Uterus (tissue), 2 donors: ENCODE measurements at regions not wholly inside any gene's neighbourhood (a gene's known extent, or its start where the extent isn't known, plus 50 kb on each side); places are given as distances from the start of the nearest gene placed in this dataset.

ENCODE experiments used
- POLR2A ChIP-seq, 2 donors: fragments of 450-650 bp; IDR thresholded peaks; one replicate each; pipeline ENCODE4 v1.6.1; 2016; ENCODE audit warnings: antibody characterized with exemption in 2 of 2, mild to moderate bottlenecking in 1 of 2, moderate library complexity in 1 of 2
- TF ChIP-seq, protein P1 (sequence below), 4 experiments: fragments of 200-600 bp in 2 of 4; fragments of 450-650 bp in 2 of 4; sonication (generic) in 2 of 4; IDR thresholded peaks; one replicate each; pipeline ENCODE4 v1.5.1; 2016 to 2019; ENCODE audit warnings: antibody characterized with exemption in 4 of 4, mild to moderate bottlenecking in 2 of 4, moderate library complexity in 1 of 4

- no peak for TF ChIP-seq POLR2A (IDR thresholded peaks at IDR 0.05)
- TF ChIP-seq, protein P1, sequence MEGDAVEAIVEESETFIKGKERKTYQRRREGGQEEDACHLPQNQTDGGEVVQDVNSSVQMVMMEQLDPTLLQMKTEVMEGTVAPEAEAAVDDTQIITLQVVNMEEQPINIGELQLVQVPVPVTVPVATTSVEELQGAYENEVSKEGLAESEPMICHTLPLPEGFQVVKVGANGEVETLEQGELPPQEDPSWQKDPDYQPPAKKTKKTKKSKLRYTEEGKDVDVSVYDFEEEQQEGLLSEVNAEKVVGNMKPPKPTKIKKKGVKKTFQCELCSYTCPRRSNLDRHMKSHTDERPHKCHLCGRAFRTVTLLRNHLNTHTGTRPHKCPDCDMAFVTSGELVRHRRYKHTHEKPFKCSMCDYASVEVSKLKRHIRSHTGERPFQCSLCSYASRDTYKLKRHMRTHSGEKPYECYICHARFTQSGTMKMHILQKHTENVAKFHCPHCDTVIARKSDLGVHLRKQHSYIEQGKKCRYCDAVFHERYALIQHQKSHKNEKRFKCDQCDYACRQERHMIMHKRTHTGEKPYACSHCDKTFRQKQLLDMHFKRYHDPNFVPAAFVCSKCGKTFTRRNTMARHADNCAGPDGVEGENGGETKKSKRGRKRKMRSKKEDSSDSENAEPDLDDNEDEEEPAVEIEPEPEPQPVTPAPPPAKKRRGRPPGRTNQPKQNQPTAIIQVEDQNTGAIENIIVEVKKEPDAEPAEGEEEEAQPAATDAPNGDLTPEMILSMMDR (IDR thresholded peaks at IDR 0.05), result no peak
These were observed 262.3 kb upstream of the CRY1 start for GRCh38 chr12:107355612-107356011.
